ENCODE measurements at regions not wholly inside any gene's neighbourhood (a gene's known extent, or its start where the extent isn't known, plus 50 kb on each side); places are given as distances from the start of the nearest gene placed in this dataset.

DNA sequence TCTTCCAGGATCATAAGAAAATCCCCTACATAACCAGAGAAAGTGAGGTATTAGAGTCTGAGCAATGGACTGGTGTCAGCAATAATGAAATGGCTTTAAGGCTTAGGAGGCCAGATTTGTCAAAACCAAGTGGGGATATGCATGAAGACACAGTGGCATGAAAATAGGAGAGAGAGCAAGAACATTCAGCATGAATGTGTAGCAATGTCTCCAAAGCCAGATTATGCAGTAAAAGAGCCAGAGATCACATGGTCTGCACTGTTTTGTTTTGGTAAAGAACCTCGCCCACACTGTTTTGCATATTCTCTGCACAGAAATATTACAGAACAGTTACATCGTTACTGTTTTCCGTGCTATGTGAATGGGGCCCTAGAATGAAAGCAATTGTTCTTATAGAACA lies 589.4 kb downstream of the PLPP3 start:
- DNase-seq (ENCODE audit: low read depth), result no peak

DNA sequence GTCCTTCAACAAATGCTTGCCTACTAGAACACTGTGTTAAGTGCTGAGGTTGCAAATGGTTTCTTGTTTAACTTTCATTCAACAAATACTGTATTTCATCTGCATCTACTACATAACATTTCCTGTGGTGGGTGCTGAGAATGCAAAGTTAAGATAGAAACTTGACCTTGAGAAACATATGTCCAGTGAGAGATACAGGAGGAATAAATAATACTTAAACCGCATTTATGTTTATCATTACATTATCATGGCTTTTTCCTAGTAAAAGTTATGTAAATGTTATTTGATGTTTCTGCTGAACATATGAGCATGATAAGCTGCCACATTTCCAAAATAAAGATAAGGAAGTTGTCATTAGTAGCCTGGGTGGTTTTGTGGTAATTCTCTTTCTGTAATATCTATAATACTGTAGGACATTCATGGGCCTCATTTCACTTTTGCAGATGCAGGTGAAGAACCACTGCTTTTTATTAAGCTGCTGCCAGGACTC lies 590.4 kb downstream of the PLPP3 start:
- no peak for DNase-seq (ENCODE audit: low read depth)

DNA sequence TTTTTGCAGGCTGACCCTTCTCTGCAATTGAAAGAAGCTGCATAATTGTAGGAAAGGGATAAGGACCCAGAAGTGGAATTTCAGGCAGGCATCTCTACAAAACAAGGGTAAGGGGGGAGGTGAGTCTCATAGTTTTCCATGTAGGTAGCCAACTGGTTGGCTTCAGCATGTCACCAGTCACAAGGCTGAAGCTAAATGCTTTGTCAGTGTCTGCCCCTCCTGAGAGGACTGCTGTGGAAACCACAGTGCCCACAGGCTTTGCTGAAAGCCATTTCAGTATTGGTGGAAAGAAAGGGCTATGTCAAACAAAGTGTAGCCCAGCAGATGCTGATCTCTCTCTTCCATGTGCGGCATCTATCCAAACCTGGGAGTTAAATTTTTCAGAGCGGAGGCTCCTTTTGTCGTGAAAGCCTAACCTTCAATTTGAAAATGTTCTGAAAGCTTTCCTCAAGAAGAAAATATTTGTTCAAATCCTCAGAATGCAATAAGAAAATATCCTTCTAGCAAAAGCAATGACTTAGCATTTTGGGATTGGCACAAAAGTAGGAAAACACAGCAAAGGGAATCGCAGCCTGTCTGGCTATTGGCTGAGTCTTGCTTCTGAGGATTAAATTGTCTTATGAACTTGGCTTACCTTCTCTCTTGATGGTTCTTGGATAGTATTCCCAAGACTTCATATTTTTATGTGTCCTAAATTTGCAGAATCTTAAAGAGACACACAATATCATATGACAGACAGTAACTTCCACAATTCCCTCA lies 591.7 kb downstream of the PLPP3 start:
- peak; percentile 84 for DNase-seq (ENCODE audit: low read depth)

DNA sequence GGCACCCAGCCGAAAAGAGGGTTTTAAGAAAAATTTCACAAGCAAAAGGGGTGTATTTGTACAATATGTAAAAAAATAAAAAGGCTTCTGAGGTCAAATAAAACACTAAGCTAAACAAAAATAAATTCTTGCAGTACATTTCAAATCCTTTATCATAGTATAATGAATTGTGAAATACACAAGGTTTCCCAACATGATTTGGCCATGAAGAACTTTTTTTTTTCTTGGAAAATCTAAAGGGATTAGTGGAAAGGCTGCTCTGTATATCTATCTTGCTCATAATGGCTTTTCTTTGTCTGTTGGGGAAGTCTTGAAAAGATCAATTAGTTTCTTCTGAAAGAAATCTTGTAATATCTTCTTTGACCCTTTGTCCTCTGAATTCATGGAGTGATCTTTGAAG lies 593.4 kb downstream of the PLPP3 start:
- no peak for DNase-seq (ENCODE audit: low read depth)

DNA sequence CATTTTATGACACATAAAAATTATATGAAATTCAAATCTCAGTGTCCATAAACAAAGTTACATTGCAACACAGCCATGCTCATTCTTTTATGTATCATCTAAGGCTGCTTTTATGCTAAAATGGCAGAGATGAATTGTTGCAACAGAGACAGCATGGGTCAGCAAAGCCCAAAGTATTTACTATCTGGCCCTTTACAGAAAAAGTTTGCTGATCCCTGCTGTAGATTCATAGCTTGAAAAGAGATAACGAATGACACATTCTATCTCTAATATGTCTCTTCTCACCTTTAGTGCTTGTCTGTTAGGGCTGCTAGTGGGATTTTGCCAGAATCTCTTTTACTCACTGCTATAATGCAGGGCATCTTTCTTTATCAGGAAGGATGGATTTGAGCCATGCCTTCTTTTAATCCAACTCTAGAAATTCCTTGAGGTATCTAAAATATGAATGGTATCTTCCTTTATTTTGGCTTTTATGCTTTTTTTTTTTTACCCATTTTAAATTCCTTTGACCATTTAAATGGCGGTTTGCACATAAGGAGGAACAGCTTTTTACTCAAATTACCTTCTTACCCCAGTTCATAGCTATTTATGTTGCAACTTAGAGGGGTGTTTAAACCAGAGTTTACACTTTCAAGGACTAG lies 598.2 kb downstream of the PLPP3 start:
- DNase-seq (ENCODE audit: low read depth), result no peak

DNA sequence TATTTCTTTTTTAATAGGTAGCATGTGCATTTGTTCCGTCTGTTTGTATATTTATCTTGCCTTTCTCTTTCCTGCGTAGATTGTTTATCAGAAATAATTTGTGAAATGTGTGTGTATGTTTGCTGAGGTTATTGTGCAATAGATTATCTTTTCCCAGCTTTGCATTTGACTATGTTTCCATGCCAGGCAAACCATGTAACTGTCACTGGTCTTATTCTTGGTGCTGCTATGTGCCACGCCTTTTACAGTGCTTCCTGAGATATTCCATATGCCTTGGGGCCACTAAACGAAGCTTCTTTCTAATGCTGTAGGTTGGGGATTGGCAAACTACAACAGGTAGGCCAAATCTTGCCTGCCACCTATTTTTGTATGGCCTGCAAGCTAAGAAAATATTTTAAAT lies 598.8 kb downstream of the PLPP3 start:
- no peak for DNase-seq (ENCODE audit: low read depth)

DNA sequence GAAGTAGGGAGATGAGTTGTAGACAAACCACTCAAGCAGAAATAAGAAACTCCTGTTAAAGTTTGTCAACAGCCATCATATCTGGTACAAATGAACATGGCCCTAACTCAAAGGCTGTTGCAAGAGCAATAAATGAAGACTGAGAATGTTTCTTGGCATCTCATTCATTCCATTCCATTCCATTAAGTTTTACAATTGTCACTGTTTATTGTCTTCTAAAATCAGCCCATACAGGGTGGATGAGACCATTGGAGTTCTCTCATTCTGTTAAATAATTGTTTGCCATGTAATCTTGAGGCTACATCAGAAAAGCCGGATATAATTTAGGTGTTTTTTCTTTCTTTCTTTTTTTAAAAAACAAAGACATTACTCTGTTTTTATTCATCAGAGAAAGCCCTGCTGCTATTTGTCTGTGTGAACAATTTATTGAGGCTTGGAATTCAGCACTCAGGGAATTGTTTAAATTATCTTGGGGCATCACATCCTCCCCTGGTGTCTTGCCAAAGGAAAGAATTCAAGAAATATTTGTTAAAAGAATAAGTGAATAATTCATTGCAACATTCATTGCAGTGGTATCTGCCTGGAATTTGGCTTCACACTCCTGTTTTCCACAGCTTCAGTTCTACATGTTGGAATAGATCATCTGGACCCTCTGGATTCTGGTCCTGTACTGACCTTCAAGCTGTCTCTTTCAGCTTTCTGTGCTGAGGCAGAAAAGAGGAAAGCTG lies 604.5 kb downstream of the PLPP3 start:
- peak; percentile 21 for DNase-seq (ENCODE audit: low read depth)

DNA sequence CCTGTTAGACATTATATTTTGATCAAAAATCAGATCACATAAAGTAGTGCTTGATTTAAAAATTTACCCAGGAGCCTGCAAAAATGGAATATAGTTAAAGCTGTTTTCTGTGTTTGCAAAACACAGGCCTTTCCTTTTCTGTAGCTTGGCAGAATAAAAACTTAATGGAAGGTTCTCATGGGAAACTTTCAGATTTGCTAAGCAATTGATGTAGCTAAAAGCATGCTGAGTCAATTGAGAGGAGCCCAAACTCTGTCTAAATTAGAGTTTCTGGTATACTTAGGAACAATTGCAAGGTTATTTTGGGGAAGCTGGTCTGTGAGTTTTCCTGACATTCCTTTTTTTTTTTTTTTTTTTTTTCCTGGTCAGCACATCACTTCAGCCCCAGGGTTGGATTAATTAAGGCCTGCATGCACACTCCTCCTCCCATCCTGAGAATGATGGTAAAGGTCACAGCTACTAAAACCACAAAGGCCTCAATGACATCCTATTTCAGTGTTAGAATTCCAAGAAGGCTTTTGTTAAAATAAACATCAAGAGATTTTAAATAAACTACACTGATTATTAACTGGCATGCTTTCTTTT lies 608.7 kb downstream of the PLPP3 start:
- DNase-seq (ENCODE audit: low read depth), result peak; percentile 58

DNA sequence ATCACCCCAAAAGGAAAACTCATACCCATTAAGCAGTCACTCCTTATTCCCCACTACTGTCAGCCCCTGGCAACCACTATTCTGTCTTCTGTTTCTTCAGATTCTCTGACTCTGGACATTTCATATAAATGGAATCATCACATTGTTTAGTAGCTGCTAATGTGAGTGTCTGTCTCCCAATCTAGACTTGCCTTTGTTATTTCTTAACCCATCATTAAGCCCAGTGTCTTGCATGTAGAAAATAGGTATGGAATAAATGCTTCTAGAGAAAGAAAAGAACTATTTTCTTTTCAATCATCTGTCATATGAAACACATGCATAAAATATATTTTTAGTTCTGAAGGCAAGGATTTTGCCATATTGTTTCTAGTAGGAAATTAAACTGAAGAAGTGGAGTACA lies 610.0 kb downstream of the PLPP3 start:
- no peak for DNase-seq (ENCODE audit: low read depth)

DNA sequence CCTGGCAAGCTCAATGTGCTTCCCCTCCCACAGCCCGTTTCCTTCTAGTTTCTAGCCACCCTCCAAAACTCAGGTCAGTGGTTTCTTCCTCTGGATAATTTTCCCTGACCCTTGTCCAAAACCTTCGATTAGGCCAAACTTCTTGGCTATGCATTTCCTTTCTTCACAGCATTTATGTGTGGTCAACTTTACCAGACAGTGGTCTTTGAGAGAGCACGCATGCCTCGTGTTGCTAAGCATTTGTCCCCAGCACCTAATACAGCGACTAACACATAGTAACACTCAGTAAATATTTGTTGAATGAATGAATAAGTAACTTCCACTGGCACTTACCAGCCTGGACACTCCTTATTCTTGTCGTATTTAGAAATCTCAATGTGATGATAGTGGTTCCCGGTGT lies 610.7 kb downstream of the PLPP3 start:
- no peak for DNase-seq (ENCODE audit: low read depth)

DNA sequence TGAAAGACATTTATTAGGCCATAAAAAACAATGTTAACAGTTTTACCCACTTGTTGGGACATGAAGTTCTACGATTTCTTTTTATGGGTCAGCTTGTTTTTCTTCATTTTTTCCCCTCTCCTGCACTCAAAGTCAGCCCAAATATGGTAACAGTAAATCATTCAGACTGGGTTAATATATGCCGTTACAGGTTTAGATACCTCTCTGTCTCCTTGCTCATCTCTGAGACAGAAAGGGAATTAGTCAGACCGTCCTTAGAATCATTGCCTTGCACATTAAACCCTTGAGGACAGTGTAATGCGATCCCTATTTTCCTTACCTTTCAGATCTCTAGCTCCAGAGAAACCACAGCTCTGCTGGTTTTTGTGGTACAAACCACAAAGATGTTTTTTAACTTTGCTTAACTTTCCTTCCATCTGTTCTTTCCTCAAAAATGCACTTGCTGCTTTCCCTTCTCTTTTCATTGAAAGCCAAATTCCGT lies 613.3 kb downstream of the PLPP3 start:
- peak; percentile 36 for DNase-seq (ENCODE audit: low read depth)

DNA sequence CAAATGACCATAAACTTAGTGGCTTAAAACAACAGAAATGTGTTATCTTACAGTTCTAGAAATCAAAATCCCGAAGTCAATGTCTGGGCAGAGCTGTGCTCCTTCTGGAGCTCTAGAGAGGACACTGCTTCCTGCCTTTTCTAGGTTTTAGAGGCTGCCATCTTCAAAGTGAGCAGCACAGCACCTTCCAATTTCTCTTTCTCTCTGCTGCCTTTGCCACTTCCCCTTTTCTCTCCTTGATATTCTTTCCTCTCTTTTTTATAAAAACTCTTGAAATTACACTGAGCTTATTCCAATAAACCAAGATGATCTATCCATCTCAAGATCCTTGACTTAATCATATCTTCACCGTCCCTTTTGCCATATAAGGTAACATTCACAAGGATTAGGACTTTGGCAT lies 616.9 kb downstream of the PLPP3 start:
- DNase-seq (ENCODE audit: low read depth), result no peak

DNA sequence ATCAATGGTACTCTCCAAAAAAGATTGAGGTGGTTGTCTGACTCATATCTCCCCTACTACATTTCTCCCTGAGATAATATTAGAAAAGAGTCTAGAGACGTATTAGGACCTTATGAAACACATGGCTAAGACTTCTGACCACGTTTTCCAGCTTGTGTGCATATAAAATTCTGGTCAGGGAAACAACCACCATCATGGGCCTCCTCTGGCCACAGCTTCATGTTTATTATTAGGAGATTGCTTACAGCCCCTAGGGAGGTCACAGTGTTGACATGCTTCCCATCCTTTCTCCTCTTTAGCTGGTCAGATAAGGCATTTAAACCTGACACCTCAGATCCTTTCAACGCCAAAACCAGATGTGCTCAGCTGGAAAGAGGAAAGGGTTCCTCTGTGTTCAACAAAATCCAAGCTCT lies 620.2 kb downstream of the PLPP3 start:
- DNase-seq (ENCODE audit: low read depth), result peak; percentile 90

DNA sequence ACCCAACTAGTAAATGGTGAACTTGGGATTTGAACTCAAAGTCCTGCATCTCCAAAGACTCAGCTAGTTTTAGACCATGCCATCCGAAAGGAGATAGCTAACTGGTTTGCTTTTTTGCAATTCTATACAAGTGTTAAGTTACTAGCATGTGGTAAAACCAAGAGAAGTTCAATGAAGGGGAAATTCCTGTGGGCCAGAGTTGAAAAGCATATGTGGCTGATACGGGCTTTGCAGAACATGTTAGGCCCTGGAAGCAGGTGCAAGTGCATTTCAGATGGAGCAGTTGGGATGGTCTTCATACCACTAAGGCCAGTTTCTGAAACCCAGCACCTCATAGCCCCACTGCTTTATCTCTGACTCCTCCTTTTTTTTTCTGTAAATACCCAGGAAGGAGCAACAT lies 620.9 kb downstream of the PLPP3 start:
- DNase-seq (ENCODE audit: low read depth), result peak; percentile 93

DNA sequence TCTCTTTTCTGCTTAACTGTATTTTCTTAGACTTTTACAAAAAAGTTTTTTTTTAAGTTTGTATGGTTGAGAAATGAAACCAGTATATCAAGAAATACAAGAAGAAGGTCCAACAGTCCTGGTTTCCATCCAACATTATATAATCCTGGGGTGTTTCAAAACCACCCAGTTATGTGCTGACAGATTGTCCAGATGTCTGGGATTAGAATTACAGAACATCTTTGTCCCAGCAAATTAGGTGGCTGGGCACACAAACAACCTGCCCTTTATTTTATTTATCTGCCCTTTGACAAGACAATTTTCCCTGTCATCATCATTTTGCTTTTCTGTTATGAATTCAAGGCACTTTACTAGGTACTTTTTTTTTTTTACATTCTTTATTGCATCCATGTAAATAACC lies 622.1 kb downstream of the PLPP3 start:
- no peak for DNase-seq (ENCODE audit: low read depth)

DNA sequence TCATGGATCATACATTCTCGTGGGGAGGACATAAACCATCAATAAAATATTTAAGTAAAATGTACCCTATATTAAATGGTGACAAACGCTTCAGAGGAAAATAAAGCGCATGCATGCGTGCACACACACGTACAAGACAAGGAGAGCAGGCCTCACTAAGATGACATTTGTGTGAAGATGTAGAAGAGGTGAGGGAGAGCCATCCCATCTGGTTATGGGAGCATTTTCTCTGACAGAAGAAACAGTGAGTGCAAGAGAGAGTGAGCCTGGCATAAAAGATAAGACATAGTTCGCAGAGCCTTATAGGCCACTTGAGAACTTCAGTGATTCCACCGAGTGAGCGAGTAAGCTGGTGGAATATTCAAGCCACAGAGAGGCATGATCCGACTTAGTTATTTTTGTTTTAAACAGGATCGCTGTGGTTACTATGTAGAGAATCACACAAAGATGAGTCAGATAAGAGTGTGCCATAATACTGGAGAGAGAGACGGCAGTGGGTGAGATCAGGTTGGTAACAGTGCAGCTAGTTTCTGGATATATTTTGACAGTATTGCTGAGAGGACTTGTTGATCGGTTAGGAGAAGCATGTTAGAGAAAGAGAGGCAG lies 624.2 kb downstream of the PLPP3 start:
- peak; percentile 89 for DNase-seq (ENCODE audit: low read depth)

DNA sequence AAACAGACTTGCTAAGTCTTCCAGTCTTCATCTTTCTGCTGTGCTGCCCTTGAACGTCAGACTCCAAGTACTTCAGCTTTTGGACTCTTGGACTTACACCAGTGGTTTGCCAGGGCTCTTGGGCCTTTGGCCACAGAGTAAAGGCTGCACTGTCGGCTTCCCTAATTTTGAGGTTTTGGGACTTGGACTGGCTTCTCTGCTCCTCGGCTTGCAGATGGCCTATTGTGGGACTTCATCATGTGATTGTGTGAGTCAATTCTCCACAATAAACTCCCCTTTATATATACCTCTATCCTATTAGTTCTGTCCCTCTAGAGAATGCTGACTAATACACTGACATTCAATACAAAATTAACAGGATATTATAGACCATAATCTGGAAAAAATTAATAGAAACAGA lies 628.1 kb downstream of the PLPP3 start:
- DNase-seq (ENCODE audit: low read depth), result peak; percentile 82

DNA sequence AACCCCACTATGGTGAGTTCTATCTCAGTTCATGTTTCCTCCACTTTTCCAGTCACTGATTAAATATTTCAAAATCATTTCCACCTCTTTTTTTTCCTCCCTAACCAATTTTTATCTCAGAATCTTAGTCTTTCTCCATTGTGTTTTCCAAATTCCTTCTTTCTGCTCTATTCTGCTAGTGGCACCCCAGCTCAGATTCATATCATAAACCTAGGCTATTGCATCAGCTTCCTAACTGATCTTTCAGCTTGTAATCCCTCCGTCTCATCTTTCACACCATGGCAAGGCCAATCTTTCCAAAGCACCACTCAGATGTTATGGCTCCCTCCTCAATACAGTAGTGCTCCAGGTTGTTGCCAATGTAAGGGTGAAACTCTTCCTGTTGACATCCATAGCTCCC lies 631.9 kb downstream of the PLPP3 start:
- no peak for DNase-seq (ENCODE audit: low read depth)

DNA sequence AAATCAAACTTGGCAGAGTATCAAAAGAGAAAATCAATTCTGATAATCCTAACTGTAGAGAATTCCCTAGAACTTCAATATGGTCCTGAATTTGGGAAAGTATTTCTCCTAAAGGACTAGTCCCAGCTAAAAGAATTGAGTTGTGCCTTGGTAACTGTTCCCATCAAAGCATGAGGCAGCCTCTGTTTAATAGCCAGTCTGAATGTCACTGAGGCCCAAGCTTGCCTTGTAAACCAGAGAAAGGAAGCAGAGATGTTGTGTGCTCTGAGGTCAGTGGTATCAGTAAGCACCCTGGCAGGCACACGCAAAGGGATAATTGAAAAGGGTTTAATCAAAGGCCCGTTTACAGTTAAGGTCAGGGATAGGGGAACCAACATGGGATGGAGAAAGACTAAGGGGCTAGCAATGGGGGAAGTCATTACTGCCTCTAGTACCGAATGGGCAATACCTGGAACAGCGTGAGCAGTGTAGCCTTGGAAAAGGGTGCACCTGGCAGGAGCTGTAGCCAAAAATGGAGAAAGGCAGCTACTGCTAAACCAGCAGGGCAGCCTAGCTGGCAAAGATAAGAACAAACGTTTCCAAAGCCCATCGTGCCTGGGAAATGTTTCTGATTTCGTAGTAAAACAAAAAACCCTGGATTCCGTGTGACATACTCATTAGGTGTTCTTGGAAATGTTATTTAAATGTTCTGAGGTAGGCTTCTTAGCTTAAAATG lies 635.5 kb downstream of the PLPP3 start:
- DNase-seq (ENCODE audit: low read depth), result no peak

DNA sequence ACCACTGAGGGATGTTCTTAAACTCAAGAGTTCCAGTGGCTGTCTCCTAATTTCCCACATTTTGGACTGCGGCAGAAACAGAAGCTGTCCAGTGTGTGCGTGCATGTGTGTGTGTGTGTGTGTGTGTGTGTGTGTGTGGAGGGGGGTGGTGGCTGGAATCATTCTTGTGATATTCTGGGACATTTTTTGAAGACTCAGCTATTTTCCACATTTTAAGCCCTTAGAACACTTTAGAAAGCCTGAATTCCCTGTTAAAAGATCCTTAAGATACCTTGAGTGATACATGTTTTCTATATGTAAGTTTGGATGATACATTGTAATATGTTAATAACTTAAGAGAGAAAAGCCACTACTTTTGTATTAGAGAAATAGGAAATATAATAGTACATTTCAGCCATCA lies 636.4 kb downstream of the PLPP3 start:
- DNase-seq (ENCODE audit: low read depth), result no peak

DNA sequence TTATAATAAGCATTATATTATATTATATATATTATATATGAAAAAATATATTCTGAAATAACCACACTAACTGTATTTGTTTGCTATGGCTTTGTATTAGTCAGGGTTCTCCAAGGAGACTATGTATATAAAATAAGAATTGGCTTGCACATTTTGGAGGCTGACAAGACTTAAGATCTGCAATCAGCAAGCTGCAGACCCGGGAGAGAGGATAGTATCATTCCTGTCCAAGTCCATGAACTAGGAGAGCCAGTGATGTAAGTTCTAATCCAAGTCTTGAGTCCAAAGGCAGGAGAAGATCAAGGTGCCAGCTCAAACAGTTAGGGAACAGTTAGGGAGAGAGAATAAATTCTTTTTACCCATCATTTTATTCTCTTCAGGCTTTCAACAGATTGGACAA lies 639.5 kb downstream of the PLPP3 start:
- no peak for DNase-seq (ENCODE audit: low read depth)
